ENCODE measurements at regions not wholly inside any gene's neighbourhood (a gene's known extent, or its start where the extent isn't known, plus 50 kb on each side); places are given as distances from the start of the nearest gene placed in this dataset.

DNA sequence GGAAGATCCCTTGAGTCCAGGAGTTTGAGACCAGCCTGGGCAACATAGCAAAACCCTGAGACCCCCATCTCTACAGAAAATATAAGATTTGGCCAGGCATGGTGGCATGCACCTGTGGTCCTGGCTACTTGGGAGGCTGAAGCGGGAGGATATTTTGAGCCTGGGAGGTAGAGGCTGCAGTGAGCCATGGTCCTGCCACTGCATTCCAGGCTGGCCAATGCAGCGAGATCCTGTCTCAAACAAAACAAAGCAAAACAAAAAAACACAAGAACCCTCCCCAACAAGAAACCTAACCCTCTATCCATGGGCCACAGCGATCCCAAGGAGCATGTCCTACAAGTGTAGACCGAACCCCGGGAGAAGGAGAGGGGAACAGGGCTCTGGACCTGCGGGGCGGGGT is 133.3 kb downstream of the MGAT5B start:
- DNase-seq: no peak
- Mint-ChIP-seq H3K27ac (no peak overlapping the region), H3K4me1 (peaks cover 21 to 26% of the 10 kb centered on the region in 2 donors), H3K27me3 (peaks cover 0 to 5% of the 10 kb centered on the region in 2 donors), H3K36me3 (no peaks in the 10 kb centered on the region), H3K9me3 (no peaks in the 10 kb centered on the region), H3K4me3 (no peak overlapping the region)
- no peak for ATAC-seq (replicated peaks)

DNA sequence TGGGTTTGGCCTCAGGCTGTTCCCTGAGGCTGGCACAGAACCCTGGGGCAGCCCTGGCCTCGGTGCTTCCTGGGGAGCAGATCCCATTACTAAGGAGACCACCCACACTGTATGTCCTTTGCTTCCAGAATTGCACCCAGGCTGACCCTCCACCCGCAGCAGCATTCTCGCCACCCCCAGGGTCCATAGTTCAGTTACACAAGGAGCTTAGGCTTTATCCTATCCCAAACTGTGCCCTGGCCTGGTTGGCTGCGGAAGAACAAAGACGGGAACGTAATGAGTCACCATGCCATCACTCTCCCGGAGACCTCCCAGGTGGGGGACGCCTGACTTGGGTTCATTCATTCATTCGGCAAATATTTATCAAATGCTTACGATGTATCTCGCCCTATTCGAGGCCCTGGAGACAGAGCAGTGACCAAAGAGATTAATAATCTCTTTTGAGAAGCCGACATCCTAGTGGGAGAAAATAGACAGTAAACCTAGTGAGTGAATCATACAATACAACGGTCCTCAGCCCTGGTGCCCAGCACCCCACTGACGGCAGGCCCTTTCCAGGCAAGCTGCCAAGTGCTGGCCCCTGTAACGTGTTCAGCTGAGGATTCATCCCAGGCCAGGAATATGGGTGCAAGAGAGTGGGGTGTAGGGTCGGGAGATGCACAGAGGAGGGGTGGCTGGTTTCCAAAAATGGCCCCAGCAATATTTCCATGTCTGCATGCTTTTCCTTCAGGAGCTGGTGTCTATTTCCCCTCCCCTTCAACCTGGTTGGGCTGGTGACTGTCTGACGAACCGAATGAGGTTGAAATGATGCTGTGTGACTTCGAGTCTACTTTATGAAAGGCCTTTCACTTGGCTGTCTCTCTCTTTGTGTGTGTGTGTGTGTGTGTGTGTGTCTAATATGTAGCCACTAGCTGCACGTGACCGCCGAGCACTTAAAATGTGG is 134.2 kb downstream of the MGAT5B start:
- Mint-ChIP-seq H3K4me3 (no peak overlapping the region), H3K27ac (no peak overlapping the region), H3K36me3 (no peaks in the 10 kb centered on the region), H3K27me3 (peaks cover 7 to 10% of the 10 kb centered on the region in 2 donors), H3K9me3 (no peaks in the 10 kb centered on the region), H3K4me1 (peaks cover 17 to 23% of the 10 kb centered on the region in 2 donors)
- DNase-seq: no peak
- no peak for ATAC-seq (replicated peaks)

- H3K9me3 Mint-ChIP-seq: no peaks in the 10 kb centered on the region
- ATAC-seq (replicated peaks): no peak
- peaks cover 0 to 2% of the 10 kb centered on the region in 2 donors for H3K36me3 Mint-ChIP-seq
- peaks cover 14 to 17% of the 10 kb centered on the region in 2 donors for H3K27me3 Mint-ChIP-seq
- no peak overlapping the region for H3K4me3 Mint-ChIP-seq
- peaks cover 9 to 17% of the 10 kb centered on the region in 2 donors for H3K4me1 Mint-ChIP-seq
- no peak overlapping the region for H3K27ac Mint-ChIP-seq
- DNase-seq: no peak
Observed at GRCh38 chr17:77003699-77004098, 135.5 kb downstream of the MGAT5B start.

DNA sequence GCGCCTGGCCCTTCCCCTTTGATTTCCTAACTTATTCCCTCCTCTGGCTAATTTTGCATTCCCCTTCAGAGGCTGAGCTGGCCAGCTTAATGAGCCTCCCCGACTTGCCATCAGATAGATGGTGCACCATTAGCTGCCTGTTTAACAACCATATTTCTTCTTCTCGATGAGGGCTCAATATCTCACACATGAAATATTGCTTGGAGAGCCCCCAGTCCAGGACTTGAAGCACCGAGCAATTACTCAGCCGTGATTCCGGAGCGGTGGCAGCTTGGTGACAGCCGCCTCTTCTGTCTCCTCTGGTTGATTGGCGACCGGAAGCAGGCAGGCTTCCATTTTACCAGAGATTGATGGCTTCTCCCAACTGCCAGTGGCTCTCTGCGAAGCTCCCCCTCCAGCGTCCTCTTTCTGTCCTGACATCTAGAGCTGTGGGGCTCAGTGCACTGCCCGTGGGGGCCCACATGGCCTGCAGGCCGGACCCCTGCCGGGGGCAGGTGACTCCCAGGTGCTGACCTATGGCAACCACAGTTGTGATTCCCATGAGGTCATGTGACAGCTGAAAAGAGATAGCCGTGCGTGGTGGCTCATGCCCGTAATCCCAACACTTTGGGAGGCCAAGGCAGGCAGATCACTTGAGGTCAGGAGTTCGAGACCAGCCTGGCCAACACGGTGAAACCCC is 133.7 kb upstream of the SEC14L1 start:
- Mint-ChIP-seq H3K27me3 (peaks cover 17 to 20% of the 10 kb centered on the region in 2 donors), H3K4me3 (no peak overlapping the region), H3K36me3 (peaks cover 5 to 9% of the 10 kb centered on the region in 2 donors), H3K4me1 (peaks cover 8 to 13% of the 10 kb centered on the region in 2 donors), H3K27ac (no peak overlapping the region), H3K9me3 (peaks cover 5% of the 10 kb centered on the region in 2 donors)
- ATAC-seq (replicated peaks) (no peak), DNase-seq (no peak)

- Mint-ChIP-seq H3K27ac (no peak overlapping the region), H3K4me3 (no peak overlapping the region)
Observed at GRCh38 chr17:77009877-77010276, 130.9 kb upstream of the SEC14L1 start.

GRCh38 chr17:77010667-77011066 is 130.1 kb upstream of the SEC14L1 start:
- H3K27ac Mint-ChIP-seq: no peak overlapping the region
- peaks cover 5 to 9% of the 10 kb centered on the region in 2 donors for H3K36me3 Mint-ChIP-seq
- H3K4me1 Mint-ChIP-seq: peaks cover 6 to 13% of the 10 kb centered on the region in 2 donors
- H3K4me3 Mint-ChIP-seq: no peak overlapping the region
- peaks cover 5% of the 10 kb centered on the region in 2 donors for H3K9me3 Mint-ChIP-seq
- no peak for DNase-seq
- ATAC-seq (replicated peaks): no peak
- peaks cover 14 to 20% of the 10 kb centered on the region in 2 donors for H3K27me3 Mint-ChIP-seq

More at GRCh38 chr17:77009877-77010276, 130.9 kb upstream of the SEC14L1 start:
- Mint-ChIP-seq H3K36me3 (peaks cover 5 to 9% of the 10 kb centered on the region in 2 donors), H3K27me3 (peaks cover 14 to 20% of the 10 kb centered on the region in 2 donors), H3K9me3 (peaks cover 5% of the 10 kb centered on the region in 2 donors), H3K4me1 (peaks cover 6 to 13% of the 10 kb centered on the region in 2 donors)
- DNase-seq (no peak), ATAC-seq (replicated peaks) (no peak)

GRCh38 chr17:77011173-77012011 is 129.4 kb upstream of the SEC14L1 start:
- Mint-ChIP-seq H3K4me1 (peaks cover 5 to 13% of the 10 kb centered on the region in 2 donors), H3K27ac (no peak overlapping the region), H3K9me3 (peaks cover 5% of the 10 kb centered on the region in 2 donors), H3K4me3 (no peak overlapping the region), H3K27me3 (peaks cover 14 to 20% of the 10 kb centered on the region in 2 donors), H3K36me3 (peaks cover 5 to 9% of the 10 kb centered on the region in 2 donors)
- ATAC-seq (replicated peaks) (peak in 1 of 2 donors; percentile 52), DNase-seq (no peak)

GRCh38 chr17:77018504-77018903 is 122.3 kb upstream of the SEC14L1 start:
- Mint-ChIP-seq H3K27ac (no peak overlapping the region), H3K4me1 (peaks cover 4 to 6% of the 10 kb centered on the region in 2 donors), H3K27me3 (no peaks in the 10 kb centered on the region), H3K36me3 (peaks cover 0 to 6% of the 10 kb centered on the region in 2 donors), H3K4me3 (no peak overlapping the region), H3K9me3 (peaks cover 2 to 6% of the 10 kb centered on the region in 2 donors)
- DNase-seq (no peak), ATAC-seq (replicated peaks) (no peak)

GRCh38 chr17:77019893-77020379 is 120.8 kb upstream of the SEC14L1 start:
- Mint-ChIP-seq H3K27me3 (peaks cover 0 to 5% of the 10 kb centered on the region in 2 donors), H3K4me3 (no peak overlapping the region), H3K9me3 (peaks cover 2 to 6% of the 10 kb centered on the region in 2 donors), H3K27ac (no peak overlapping the region), H3K36me3 (peaks cover 0 to 6% of the 10 kb centered on the region in 2 donors), H3K4me1 (peaks cover 4 to 6% of the 10 kb centered on the region in 2 donors)
- DNase-seq (no peak), ATAC-seq (replicated peaks) (no peak)

DNA sequence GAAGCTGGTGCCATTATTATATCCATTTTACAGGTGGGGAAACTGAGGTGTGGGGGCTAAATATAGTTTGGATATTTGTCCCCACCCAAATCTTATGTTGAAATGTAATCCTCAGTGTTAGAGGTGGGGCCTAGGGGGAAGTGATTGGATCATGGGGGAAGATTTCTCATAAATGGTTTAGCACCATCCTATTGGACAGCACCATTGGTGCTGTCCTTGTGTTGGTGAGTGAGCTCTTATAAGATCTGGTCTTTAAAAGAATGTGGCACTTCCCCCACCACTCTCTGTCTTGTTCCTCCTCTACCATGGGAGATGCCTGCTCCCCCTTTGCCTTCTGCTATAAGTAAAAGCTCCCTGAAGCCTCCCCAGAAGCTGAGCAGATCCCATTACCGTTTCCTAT is 119.8 kb upstream of the SEC14L1 start:
- Mint-ChIP-seq H3K36me3 (peaks cover 0 to 6% of the 10 kb centered on the region in 2 donors), H3K27ac (no peak overlapping the region)

DNA sequence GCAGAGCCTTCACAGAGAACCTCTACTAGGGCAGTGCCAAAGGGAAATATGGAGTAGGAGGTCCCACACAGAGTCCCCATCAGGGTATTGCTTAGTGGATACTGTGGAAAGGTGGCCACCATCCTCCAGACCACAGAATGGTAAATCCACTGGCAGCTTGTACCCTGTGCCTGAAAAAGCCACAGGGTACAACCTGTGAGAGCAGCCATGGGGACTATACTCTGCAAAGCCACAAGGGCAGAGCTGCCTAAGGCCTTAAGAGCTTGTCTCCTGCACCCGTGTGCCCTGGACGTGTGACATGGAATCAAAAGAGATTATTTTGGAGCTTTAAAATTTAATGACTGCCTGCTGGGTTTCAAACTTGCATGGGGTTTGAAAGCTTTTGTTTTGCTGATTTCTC is 118.0 kb upstream of the SEC14L1 start:
- ATAC-seq (replicated peaks) (no peak), DNase-seq (no peak)
- peaks cover 0 to 5% of the 10 kb centered on the region in 2 donors for H3K27me3 Mint-ChIP-seq

More for the DNA sequence above, 119.8 kb upstream of the SEC14L1 start:
- Mint-ChIP-seq H3K4me1 (peaks cover 4 to 6% of the 10 kb centered on the region in 2 donors), H3K27me3 (peaks cover 0 to 5% of the 10 kb centered on the region in 2 donors), H3K9me3 (peaks cover 2 to 6% of the 10 kb centered on the region in 2 donors), H3K4me3 (no peak overlapping the region)
- ATAC-seq (replicated peaks): no peak
- no peak for DNase-seq

DNA sequence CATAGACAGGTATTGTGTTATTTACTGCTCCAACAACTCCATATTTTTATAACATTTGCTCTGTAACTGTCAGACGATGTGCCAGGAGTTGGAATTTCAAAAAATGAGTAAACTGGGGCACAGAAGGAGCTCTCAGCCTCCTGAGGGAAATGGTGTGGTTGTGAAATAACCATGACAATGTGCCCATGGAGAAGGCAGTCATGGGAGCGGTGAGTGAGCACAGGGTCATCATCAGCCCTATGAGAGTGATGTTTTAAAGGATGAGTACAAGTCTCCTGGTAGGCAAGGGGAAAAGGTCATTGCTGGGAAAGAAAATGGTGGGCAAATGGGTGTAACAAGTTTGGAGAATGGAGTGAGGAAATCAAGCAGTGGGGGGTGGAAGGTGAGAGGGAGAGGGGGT is 115.0 kb upstream of the SEC14L1 start:
- Mint-ChIP-seq H3K27ac (no peak overlapping the region), H3K27me3 (peaks cover 0 to 5% of the 10 kb centered on the region in 2 donors), H3K9me3 (peaks cover 13 to 16% of the 10 kb centered on the region in 2 donors), H3K4me3 (no peak overlapping the region), H3K4me1 (no peaks in the 10 kb centered on the region), H3K36me3 (peaks cover 0 to 7% of the 10 kb centered on the region in 2 donors)
- no peak for DNase-seq
- no peak for ATAC-seq (replicated peaks)

More for the DNA sequence above, 118.0 kb upstream of the SEC14L1 start:
- no peak overlapping the region for H3K4me3 Mint-ChIP-seq
- peaks cover 13 to 15% of the 10 kb centered on the region in 2 donors for H3K9me3 Mint-ChIP-seq
- H3K4me1 Mint-ChIP-seq: peaks cover 4 to 6% of the 10 kb centered on the region in 2 donors
- peaks cover 0 to 6% of the 10 kb centered on the region in 2 donors for H3K36me3 Mint-ChIP-seq
- H3K27ac Mint-ChIP-seq: no peak overlapping the region

DNA sequence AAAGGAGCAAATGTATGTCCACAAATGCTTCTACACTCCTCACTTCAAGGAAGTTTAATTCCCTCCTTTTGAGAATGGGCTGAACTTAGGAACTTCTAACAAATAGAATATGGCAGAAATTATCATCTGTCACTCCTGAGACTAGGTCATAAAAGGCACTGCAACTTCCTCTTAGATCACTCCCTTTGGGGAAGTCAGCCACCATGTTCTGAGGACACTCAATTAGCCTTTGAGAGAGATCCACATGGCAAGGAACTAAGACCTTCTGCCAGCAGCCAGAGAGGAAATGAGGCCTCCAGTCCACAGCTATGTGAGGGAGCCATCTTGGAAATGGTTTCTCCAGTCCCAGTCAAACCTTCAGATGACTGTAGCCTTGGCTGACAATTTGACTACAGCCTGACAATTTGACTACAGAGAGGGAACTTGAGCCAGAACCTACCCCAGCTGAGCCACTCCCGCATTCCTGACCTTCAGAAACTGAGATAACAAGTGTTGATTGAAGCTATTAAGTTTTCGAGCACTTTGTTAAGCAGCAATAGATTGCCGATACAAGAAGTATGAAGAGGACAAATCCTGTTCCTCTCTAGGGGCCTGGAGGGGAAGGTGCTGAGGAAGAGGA is 113.4 kb upstream of the SEC14L1 start:
- Mint-ChIP-seq H3K27me3 (peaks cover 0 to 9% of the 10 kb centered on the region in 2 donors), H3K9me3 (peaks cover 14% of the 10 kb centered on the region in 2 donors), H3K4me1 (peaks cover 0 to 6% of the 10 kb centered on the region in 2 donors), H3K27ac (no peak overlapping the region), H3K4me3 (no peak overlapping the region), H3K36me3 (peaks cover 3 to 10% of the 10 kb centered on the region in 2 donors)
- DNase-seq (no peak), ATAC-seq (replicated peaks) (no peak)

Measured in stimulated activated naive B cell treated with anti-CD40 and anti-IgM and Interleukin-4, amounts not matched to agents 10 μg/mL and 1 μg/mL and 100 μg/mL, for 72 hours (primary cell).